ENCODE measurements at regions not wholly inside any gene's neighbourhood (a gene's known extent, or its start where the extent isn't known, plus 50 kb on each side); places are given as distances from the start of the nearest gene placed in this dataset.

- no peak overlapping the region for H3K27ac ChIP-seq (ENCODE audit: low read depth in 1 of 2, low read length in 2 of 2)
- WGBS, 2 donors = 46 to 47% methylated on average over 2 of the region's 2 CpGs
- no peak for ATAC-seq (ENCODE audit: low FRiP score)
- no peaks in the 10 kb centered on the region for H3K36me3 ChIP-seq (ENCODE audit: control insufficient read depth in 1 of 2, insufficient read depth in 2 of 2, low read length in 1 of 2)
- DNase-seq = no peak
- no peaks in the 10 kb centered on the region for H3K27me3 ChIP-seq (ENCODE audit: control insufficient read depth in 1 of 2, insufficient read depth in 2 of 2, low read length in 1 of 2)
- intact Hi-C loops (cut with DNase I) = no loop called here
- no peaks in the 10 kb centered on the region for H3K9me3 ChIP-seq (ENCODE audit: control insufficient read depth, low read length)
- H3K4me1 ChIP-seq (ENCODE audit: control insufficient read depth in 1 of 2, insufficient read depth in 2 of 2, low read length in 2 of 2) = no peaks in the 10 kb centered on the region
- H3K4me3 ChIP-seq (ENCODE audit: low read length in 2 of 2) = no peak overlapping the region
These were observed 1072.8 kb upstream of the INTU start for GRCh38 chr4:126559961-126560360.

GRCh38 chr4:126560794-126561193, 1072.0 kb upstream of the INTU start:
- 79 to 89% methylated on average over 1 of the region's 1 CpG for WGBS, 2 donors
- no peaks in the 10 kb centered on the region for H3K4me1 ChIP-seq (ENCODE audit: control insufficient read depth in 1 of 2, insufficient read depth in 2 of 2, low read length in 2 of 2)
- intact Hi-C loops (cut with DNase I) = no loop called here
- no peaks in the 10 kb centered on the region for H3K9me3 ChIP-seq (ENCODE audit: control insufficient read depth, low read length)
- no peaks in the 10 kb centered on the region for H3K36me3 ChIP-seq (ENCODE audit: control insufficient read depth in 1 of 2, insufficient read depth in 2 of 2, low read length in 1 of 2)
- H3K4me3 ChIP-seq (ENCODE audit: low read length in 2 of 2) = no peak overlapping the region
- no peak overlapping the region for H3K27ac ChIP-seq (ENCODE audit: low read depth in 1 of 2, low read length in 2 of 2)
- no peak for DNase-seq
- ATAC-seq (ENCODE audit: low FRiP score) = no peak
- no peaks in the 10 kb centered on the region for H3K27me3 ChIP-seq (ENCODE audit: control insufficient read depth in 1 of 2, insufficient read depth in 2 of 2, low read length in 1 of 2)

GRCh38 chr4:126563389-126563788, 1069.4 kb upstream of the INTU start:
- intact Hi-C loops (cut with DNase I) = no loop called here
- H3K27me3 ChIP-seq (ENCODE audit: control insufficient read depth in 1 of 2, insufficient read depth in 2 of 2, low read length in 1 of 2) = no peaks in the 10 kb centered on the region
- no peaks in the 10 kb centered on the region for H3K36me3 ChIP-seq (ENCODE audit: control insufficient read depth in 1 of 2, insufficient read depth in 2 of 2, low read length in 1 of 2)
- no peak overlapping the region for H3K27ac ChIP-seq (ENCODE audit: low read depth in 1 of 2, low read length in 2 of 2)
- H3K4me1 ChIP-seq (ENCODE audit: control insufficient read depth in 1 of 2, insufficient read depth in 2 of 2, low read length in 2 of 2) = no peaks in the 10 kb centered on the region
- H3K4me3 ChIP-seq (ENCODE audit: low read length in 2 of 2) = no peak overlapping the region
- no peaks in the 10 kb centered on the region for H3K9me3 ChIP-seq (ENCODE audit: control insufficient read depth, low read length)
- no peak for ATAC-seq (ENCODE audit: low FRiP score)
- WGBS, 2 donors = 91 to 93% methylated on average over 11 of the region's 11 CpGs
- no peak for DNase-seq

- no peaks in the 10 kb centered on the region for H3K4me1 ChIP-seq (ENCODE audit: control insufficient read depth in 1 of 2, insufficient read depth in 2 of 2, low read length in 2 of 2)
- H3K27ac ChIP-seq (ENCODE audit: low read depth in 1 of 2, low read length in 2 of 2) = no peak overlapping the region
- no peaks in the 10 kb centered on the region for H3K27me3 ChIP-seq (ENCODE audit: control insufficient read depth in 1 of 2, insufficient read depth in 2 of 2, low read length in 1 of 2)
- WGBS, 2 donors = 61 to 64% methylated on average over 5 of the region's 5 CpGs
- no peak for DNase-seq
- no peaks in the 10 kb centered on the region for H3K36me3 ChIP-seq (ENCODE audit: control insufficient read depth in 1 of 2, insufficient read depth in 2 of 2, low read length in 1 of 2)
- intact Hi-C loops (cut with DNase I) = no loop called here
- no peak for ATAC-seq (ENCODE audit: low FRiP score)
- no peak overlapping the region for H3K4me3 ChIP-seq (ENCODE audit: low read length in 2 of 2)
- H3K9me3 ChIP-seq (ENCODE audit: control insufficient read depth, low read length) = no peaks in the 10 kb centered on the region
These were observed 1068.4 kb upstream of the INTU start for GRCh38 chr4:126564283-126564854.

GRCh38 chr4:126568652-126569570, 1063.8 kb upstream of the INTU start:
- intact Hi-C loops (cut with DNase I) = no loop called here
- ATAC-seq (ENCODE audit: low FRiP score) = no peak
- WGBS, 2 donors = 54 to 59% methylated on average over 7 of the region's 7 CpGs
- H3K27me3 ChIP-seq (ENCODE audit: control insufficient read depth in 1 of 2, insufficient read depth in 2 of 2, low read length in 1 of 2) = no peaks in the 10 kb centered on the region
- DNase-seq = no peak
- no peak overlapping the region for H3K4me3 ChIP-seq (ENCODE audit: low read length in 2 of 2)
- no peaks in the 10 kb centered on the region for H3K9me3 ChIP-seq (ENCODE audit: control insufficient read depth, low read length)
- no peaks in the 10 kb centered on the region for H3K36me3 ChIP-seq (ENCODE audit: control insufficient read depth in 1 of 2, insufficient read depth in 2 of 2, low read length in 1 of 2)
- no peak overlapping the region for H3K27ac ChIP-seq (ENCODE audit: low read depth in 1 of 2, low read length in 2 of 2)
- H3K4me1 ChIP-seq (ENCODE audit: control insufficient read depth in 1 of 2, insufficient read depth in 2 of 2, low read length in 2 of 2) = no peaks in the 10 kb centered on the region

- DNase-seq = no peak
- Histone ChIP-seq H3K9me3 (ENCODE audit: control insufficient read depth, low read length) (no peaks in the 10 kb centered on the region), H3K27me3 (ENCODE audit: control insufficient read depth in 1 of 2, insufficient read depth in 2 of 2, low read length in 1 of 2) (no peaks in the 10 kb centered on the region), H3K4me3 (ENCODE audit: low read length in 2 of 2) (no peak overlapping the region), H3K4me1 (ENCODE audit: control insufficient read depth in 1 of 2, insufficient read depth in 2 of 2, low read length in 2 of 2) (no peaks in the 10 kb centered on the region), H3K27ac (ENCODE audit: low read depth in 1 of 2, low read length in 2 of 2) (no peak overlapping the region), H3K36me3 (ENCODE audit: control insufficient read depth in 1 of 2, insufficient read depth in 2 of 2, low read length in 1 of 2) (no peaks in the 10 kb centered on the region)
- WGBS, 2 donors = 57 to 58% methylated on average over 2 of the region's 2 CpGs
- ATAC-seq (ENCODE audit: low FRiP score) = no peak
- intact Hi-C loops (cut with DNase I) = no loop called here
These were observed 1060.5 kb upstream of the INTU start for GRCh38 chr4:126572264-126572663.

- ATAC-seq (ENCODE audit: low FRiP score) (no peak), DNase-seq (no peak)
- H3K27ac ChIP-seq (ENCODE audit: low read depth in 1 of 2, low read length in 2 of 2) = no peak overlapping the region
- H3K4me3 ChIP-seq (ENCODE audit: low read length in 2 of 2) = no peak overlapping the region
- no peaks in the 10 kb centered on the region for H3K27me3 ChIP-seq (ENCODE audit: control insufficient read depth in 1 of 2, insufficient read depth in 2 of 2, low read length in 1 of 2)
- H3K36me3 ChIP-seq (ENCODE audit: control insufficient read depth in 1 of 2, insufficient read depth in 2 of 2, low read length in 1 of 2) = no peaks in the 10 kb centered on the region
- 91 to 99% methylated on average over 2 of the region's 2 CpGs for WGBS, 2 donors
- H3K4me1 ChIP-seq (ENCODE audit: control insufficient read depth in 1 of 2, insufficient read depth in 2 of 2, low read length in 2 of 2) = no peaks in the 10 kb centered on the region
- intact Hi-C loops (cut with DNase I) = no loop called here
- H3K9me3 ChIP-seq (ENCODE audit: control insufficient read depth, low read length) = no peaks in the 10 kb centered on the region
These were observed 1050.0 kb upstream of the INTU start for GRCh38 chr4:126582737-126583136.

- intact Hi-C loops (cut with DNase I) = no loop called here
- H3K27ac ChIP-seq (ENCODE audit: low read depth in 1 of 2, low read length in 2 of 2) = no peak overlapping the region
- WGBS, 2 donors = 54 to 63% methylated on average over 1 of the region's 1 CpG
- H3K4me1 ChIP-seq (ENCODE audit: control insufficient read depth in 1 of 2, insufficient read depth in 2 of 2, low read length in 2 of 2) = no peaks in the 10 kb centered on the region
- H3K9me3 ChIP-seq (ENCODE audit: control insufficient read depth, low read length) = no peaks in the 10 kb centered on the region
- no peak overlapping the region for H3K4me3 ChIP-seq (ENCODE audit: low read length in 2 of 2)
- ATAC-seq (ENCODE audit: low FRiP score) = no peak
- H3K27me3 ChIP-seq (ENCODE audit: control insufficient read depth in 1 of 2, insufficient read depth in 2 of 2, low read length in 1 of 2) = no peaks in the 10 kb centered on the region
- no peaks in the 10 kb centered on the region for H3K36me3 ChIP-seq (ENCODE audit: control insufficient read depth in 1 of 2, insufficient read depth in 2 of 2, low read length in 1 of 2)
- no peak for DNase-seq
These were observed 1049.2 kb upstream of the INTU start for GRCh38 chr4:126583509-126583908.

- no peak for DNase-seq
- intact Hi-C loops (cut with DNase I) = no loop called here
- Histone ChIP-seq H3K27me3 (ENCODE audit: control insufficient read depth in 1 of 2, insufficient read depth in 2 of 2, low read length in 1 of 2) (no peaks in the 10 kb centered on the region), H3K36me3 (ENCODE audit: control insufficient read depth in 1 of 2, insufficient read depth in 2 of 2, low read length in 1 of 2) (no peaks in the 10 kb centered on the region), H3K4me3 (ENCODE audit: low read length in 2 of 2) (no peak overlapping the region), H3K27ac (ENCODE audit: low read depth in 1 of 2, low read length in 2 of 2) (no peak overlapping the region), H3K9me3 (ENCODE audit: control insufficient read depth, low read length) (no peaks in the 10 kb centered on the region), H3K4me1 (ENCODE audit: control insufficient read depth in 1 of 2, insufficient read depth in 2 of 2, low read length in 2 of 2) (no peaks in the 10 kb centered on the region)
- ATAC-seq (ENCODE audit: low FRiP score) = no peak
These were observed 1041.2 kb upstream of the INTU start for GRCh38 chr4:126591583-126591982.
